CD4-positive, alpha-beta T cell (primary cell): ENCODE measurements at regions not wholly inside any gene's neighbourhood (a gene's known extent, or its start where the extent isn't known, plus 50 kb on each side); places are given as distances from the start of the nearest gene placed in this dataset.

Source experiments
- ATAC-seq: fragments of 200-7000 bp; cut with Tn5 transposase; one replicate; pipeline ENCODE4 v1.10.0; 2022; ENCODE audit warnings: mild to moderate bottlenecking; ENCODE audit not compliant: poor library complexity
- CTCF ChIA-PET: fragments of 350-600 bp; sonication (Branson Sonifier 250); formaldehyde crosslinking; loops from one replicate; lab custom pipeline; 2021; ENCODE audit warnings: antibody characterized with exemption, inconsistent platforms; lab: Charles Lee
- POLR2A ChIA-PET: fragments of 350-600 bp; sonication (Branson Sonifier 250); formaldehyde crosslinking; loops from one replicate; lab custom pipeline; 2021; ENCODE audit warnings: antibody characterized with exemption, inconsistent platforms; lab: Charles Lee
- DNase-seq, 14 experiments: peaks; one replicate each; pipeline ENCODE4 v3.0.0-alpha.2; 2013 to 2020; ENCODE audit warnings: mixed read lengths in 2 of 14
- H3K27ac ChIP-seq, 2 donors: one replicate each; pipeline versions ENCODE4 v1.5.1 to v1.7.0; 2013; ENCODE audit warnings: low read length in 2 of 2, low read depth in 1 of 2, mild to moderate bottlenecking in 1 of 2
- H3K27me3 ChIP-seq, 2 experiments: 1 replicate in 1 of 2; 2 replicates in 1 of 2; pipeline versions ENCODE4 v1.6.1 to v1.7.0; 2013; ENCODE audit warnings: low read length in 2 of 2, control low read depth in 1 of 2, mild to moderate bottlenecking in 1 of 2, moderate library complexity in 1 of 2; ENCODE audit not compliant: insufficient read depth in 2 of 2, control insufficient read depth in 1 of 2
- H3K36me3 ChIP-seq: one replicate; pipeline ENCODE4 v1.6.1; 2013; ENCODE audit warnings: low read length, control low read depth; ENCODE audit not compliant: insufficient read depth
- H3K4me1 ChIP-seq: one replicate; pipeline ENCODE4 v1.6.1; 2013; ENCODE audit warnings: low read length, control low read depth; ENCODE audit not compliant: insufficient read depth
- H3K4me3 ChIP-seq: one replicate; pipeline ENCODE4 v1.5.1; 2013; ENCODE audit warnings: mild to moderate bottlenecking, low read length, moderate library complexity
- H3K9me3 ChIP-seq, 2 experiments: 1 replicate in 1 of 2; 2 replicates in 1 of 2; pipeline versions ENCODE4 v1.6.1 to v1.7.0; 2013; ENCODE audit warnings: low read length in 2 of 2, mild to moderate bottlenecking in 2 of 2, control low read depth in 1 of 2, moderate library complexity in 1 of 2; ENCODE audit not compliant: control insufficient read depth in 1 of 2, insufficient read depth in 1 of 2
- H3K27ac Mint-ChIP-seq: one replicate; pipeline ENCODE4 v1.8.0; 2020; ENCODE audit warnings: mixed read lengths
- H3K27me3 Mint-ChIP-seq: one replicate; pipeline ENCODE4 v1.8.0; 2021; ENCODE audit warnings: mixed read lengths
- H3K36me3 Mint-ChIP-seq: one replicate; pipeline ENCODE4 v1.8.0; 2021; ENCODE audit warnings: low read depth, mixed read lengths
- H3K4me1 Mint-ChIP-seq: one replicate; pipeline ENCODE4 v1.8.0; 2021; ENCODE audit warnings: low read depth, mixed read lengths
- H3K4me3 Mint-ChIP-seq: one replicate; pipeline ENCODE4 v1.8.0; 2020; ENCODE audit warnings: mild to moderate bottlenecking, mixed read lengths
- H3K9me3 Mint-ChIP-seq: one replicate; pipeline ENCODE4 v1.8.0; 2020; ENCODE audit warnings: mixed read lengths
- intact Hi-C, 2 experiments: fragments of 100-400 bp; cut with DNase I in 1 of 2; cut with micrococcal nuclease in 1 of 2; formaldehyde crosslinking; loops; one replicate each; pipeline versions ENCODE4 v1.15.1 to v1.9.0; 2023 to 2025; cut with DNase I, micrococcal nuclease
- TF ChIP-seq, protein P1 (sequence below): fragments of 200-600 bp; IDR thresholded peaks from one replicate; pipeline ENCODE4 v1.8.0; 2022; ENCODE audit warnings: antibody characterized with exemption, mild to moderate bottlenecking

DNA sequence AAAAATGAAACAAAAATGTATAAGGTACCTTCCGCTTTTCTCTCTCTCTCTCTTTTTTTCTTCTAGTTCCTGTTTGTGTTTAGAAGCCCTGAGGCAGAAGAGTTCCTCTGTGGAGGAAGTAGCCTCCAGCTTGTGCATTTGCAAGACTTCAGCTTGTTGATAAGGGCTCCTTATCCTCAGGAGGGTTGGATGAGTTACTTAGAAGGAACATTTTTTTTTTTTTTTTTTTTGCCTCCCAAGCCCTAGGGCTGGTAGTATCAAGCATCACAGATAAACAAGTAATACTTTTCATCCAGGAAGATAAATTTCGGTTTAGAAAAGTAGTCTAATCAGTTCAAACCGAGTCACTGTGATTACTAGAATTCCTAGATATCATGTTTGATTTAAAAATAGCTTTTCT is 91.0 kb upstream of the CBLB start:
- Histone ChIP-seq H3K27me3 (no peaks in the 10 kb centered on the region), H3K9me3 (peaks cover 0 to 4% of the 10 kb centered on the region in 2 experiments), H3K27ac (no peak overlapping the region), H3K4me1 (no peaks in the 10 kb centered on the region), H3K4me3 (no peak overlapping the region), H3K36me3 (no peaks in the 10 kb centered on the region)
- no peak overlapping the region for H3K27ac Mint-ChIP-seq
- H3K4me1 Mint-ChIP-seq, result no peaks in the 10 kb centered on the region
- no peaks in the 10 kb centered on the region for H3K27me3 Mint-ChIP-seq
- no peaks in the 10 kb centered on the region for H3K36me3 Mint-ChIP-seq
- peak in 3 of 14 experiments; percentile 3 to 14 (median 5) for DNase-seq
- no peak overlapping the region for H3K4me3 Mint-ChIP-seq
- intact Hi-C loops, result no loop called here
- ChIA-PET CTCF (interaction anchor here (0.9 kb wide), 1 partner anchor 334 kb away, joined by 3 read pairs; no protein-coding TSS in a partner anchor), POLR2A (no interaction called here)
- no peaks in the 10 kb centered on the region for H3K9me3 Mint-ChIP-seq
- TF ChIP-seq, protein P1, sequence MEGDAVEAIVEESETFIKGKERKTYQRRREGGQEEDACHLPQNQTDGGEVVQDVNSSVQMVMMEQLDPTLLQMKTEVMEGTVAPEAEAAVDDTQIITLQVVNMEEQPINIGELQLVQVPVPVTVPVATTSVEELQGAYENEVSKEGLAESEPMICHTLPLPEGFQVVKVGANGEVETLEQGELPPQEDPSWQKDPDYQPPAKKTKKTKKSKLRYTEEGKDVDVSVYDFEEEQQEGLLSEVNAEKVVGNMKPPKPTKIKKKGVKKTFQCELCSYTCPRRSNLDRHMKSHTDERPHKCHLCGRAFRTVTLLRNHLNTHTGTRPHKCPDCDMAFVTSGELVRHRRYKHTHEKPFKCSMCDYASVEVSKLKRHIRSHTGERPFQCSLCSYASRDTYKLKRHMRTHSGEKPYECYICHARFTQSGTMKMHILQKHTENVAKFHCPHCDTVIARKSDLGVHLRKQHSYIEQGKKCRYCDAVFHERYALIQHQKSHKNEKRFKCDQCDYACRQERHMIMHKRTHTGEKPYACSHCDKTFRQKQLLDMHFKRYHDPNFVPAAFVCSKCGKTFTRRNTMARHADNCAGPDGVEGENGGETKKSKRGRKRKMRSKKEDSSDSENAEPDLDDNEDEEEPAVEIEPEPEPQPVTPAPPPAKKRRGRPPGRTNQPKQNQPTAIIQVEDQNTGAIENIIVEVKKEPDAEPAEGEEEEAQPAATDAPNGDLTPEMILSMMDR, result no peak
- no peak for ATAC-seq

DNA sequence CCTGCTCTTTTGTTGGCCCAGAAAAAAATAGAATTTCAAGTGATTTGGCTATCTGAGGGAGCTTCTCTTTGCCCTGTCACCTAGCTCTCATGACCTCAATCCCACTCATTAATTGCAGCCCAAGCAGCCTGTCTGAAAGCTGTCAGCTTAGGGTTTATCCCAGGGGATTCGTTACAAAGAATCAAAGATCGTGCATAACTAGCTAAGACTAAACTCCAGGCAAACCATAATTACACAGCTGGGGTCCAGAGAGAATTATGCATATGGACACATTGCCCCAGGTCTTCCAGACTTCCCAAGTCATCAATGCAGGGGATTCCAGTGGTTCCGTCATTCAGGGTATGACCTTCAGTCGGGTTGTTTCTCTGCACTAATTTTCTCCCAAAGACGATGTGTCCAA is 91.6 kb upstream of the CBLB start:
- H3K27me3 ChIP-seq, result no peaks in the 10 kb centered on the region
- Mint-ChIP-seq H3K27me3 (no peaks in the 10 kb centered on the region), H3K4me1 (no peaks in the 10 kb centered on the region), H3K27ac (no peak overlapping the region), H3K36me3 (no peaks in the 10 kb centered on the region), H3K9me3 (no peaks in the 10 kb centered on the region), H3K4me3 (no peak overlapping the region)
- H3K36me3 ChIP-seq, result no peaks in the 10 kb centered on the region
- no peaks in the 10 kb centered on the region for H3K4me1 ChIP-seq
- CTCF ChIA-PET, result interaction anchor here (0.9 kb wide), 1 partner anchor 334 kb away, joined by 3 read pairs; no protein-coding TSS in a partner anchor
- TF ChIP-seq, protein P1, result no peak
- no peak for DNase-seq
- no peak overlapping the region for H3K27ac ChIP-seq
- POLR2A ChIA-PET, result no interaction called here
- ATAC-seq, result no peak
- intact Hi-C loops, result no loop called here
- H3K9me3 ChIP-seq, result peaks cover 0 to 4% of the 10 kb centered on the region in 2 experiments
- H3K4me3 ChIP-seq, result no peak overlapping the region

DNA sequence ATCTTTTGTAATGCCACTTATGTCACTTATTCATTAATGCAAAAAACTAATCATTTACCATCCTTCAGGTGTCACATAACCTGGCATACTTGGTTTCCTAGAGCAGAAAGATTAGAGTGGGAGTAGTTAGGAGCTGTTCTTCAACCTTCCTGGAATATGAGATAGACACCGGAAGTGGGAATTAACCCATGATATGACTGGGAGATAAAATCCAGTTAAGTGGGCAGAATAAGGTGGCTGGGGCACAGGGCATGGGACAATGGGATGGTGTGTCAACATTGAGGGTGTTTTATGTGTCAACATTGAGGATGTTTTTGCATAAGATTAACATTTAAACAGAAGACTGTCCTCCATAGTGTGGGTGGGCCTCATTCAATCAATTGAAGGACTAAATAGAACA is 94.3 kb upstream of the CBLB start:
- DNase-seq (no peak), ATAC-seq (no peak)
- Histone ChIP-seq H3K9me3 (peaks cover 0 to 9% of the 10 kb centered on the region in 2 experiments), H3K27me3 (no peaks in the 10 kb centered on the region), H3K4me1 (no peaks in the 10 kb centered on the region), H3K36me3 (no peaks in the 10 kb centered on the region), H3K4me3 (no peak overlapping the region), H3K27ac (no peak overlapping the region)
- intact Hi-C loops, result no loop called here
- Mint-ChIP-seq H3K4me1 (no peaks in the 10 kb centered on the region), H3K27me3 (no peaks in the 10 kb centered on the region), H3K36me3 (no peaks in the 10 kb centered on the region), H3K4me3 (no peak overlapping the region), H3K9me3 (no peaks in the 10 kb centered on the region), H3K27ac (no peak overlapping the region)
- ChIA-PET CTCF (no interaction called here), POLR2A (interaction anchor here (0.6 to 1.1 kb wide), 2 partner anchors 86 to 88 kb away, joined by 3 read pairs; no protein-coding TSS in a partner anchor)
- TF ChIP-seq, protein P1, result no peak
